ENCODE measurements at regions not wholly inside any gene's neighbourhood (a gene's known extent, or its start where the extent isn't known, plus 50 kb on each side); places are given as distances from the start of the nearest gene placed in this dataset.

GRCh38 chr9:25412646-25413045, 265.6 kb downstream of the TUSC1 start:
- TF ChIP-seq CTCF (conservative IDR thresholded peaks at IDR 0.05 in 1 of 2, IDR thresholded peaks at IDR 0.05 in 1 of 2; ENCODE audit: extremely low read depth in 1 of 2, insufficient read depth in 1 of 2, low read depth in 1 of 2, low read length in 2 of 2) (no peak), EZH2 (IDR thresholded peaks at IDR 0.05; ENCODE audit: borderline replicate concordance, low read length) (no peak)

Measured in mammary epithelial cell (primary cell).